ENCODE measurements at regions not wholly inside any gene's neighbourhood (a gene's known extent, or its start where the extent isn't known, plus 50 kb on each side); places are given as distances from the start of the nearest gene placed in this dataset.

GRCh38 chr16:18050234-18050633 lies 286.3 kb downstream of the NPIPA8 start:
- TF ChIP-seq, protein P1, sequence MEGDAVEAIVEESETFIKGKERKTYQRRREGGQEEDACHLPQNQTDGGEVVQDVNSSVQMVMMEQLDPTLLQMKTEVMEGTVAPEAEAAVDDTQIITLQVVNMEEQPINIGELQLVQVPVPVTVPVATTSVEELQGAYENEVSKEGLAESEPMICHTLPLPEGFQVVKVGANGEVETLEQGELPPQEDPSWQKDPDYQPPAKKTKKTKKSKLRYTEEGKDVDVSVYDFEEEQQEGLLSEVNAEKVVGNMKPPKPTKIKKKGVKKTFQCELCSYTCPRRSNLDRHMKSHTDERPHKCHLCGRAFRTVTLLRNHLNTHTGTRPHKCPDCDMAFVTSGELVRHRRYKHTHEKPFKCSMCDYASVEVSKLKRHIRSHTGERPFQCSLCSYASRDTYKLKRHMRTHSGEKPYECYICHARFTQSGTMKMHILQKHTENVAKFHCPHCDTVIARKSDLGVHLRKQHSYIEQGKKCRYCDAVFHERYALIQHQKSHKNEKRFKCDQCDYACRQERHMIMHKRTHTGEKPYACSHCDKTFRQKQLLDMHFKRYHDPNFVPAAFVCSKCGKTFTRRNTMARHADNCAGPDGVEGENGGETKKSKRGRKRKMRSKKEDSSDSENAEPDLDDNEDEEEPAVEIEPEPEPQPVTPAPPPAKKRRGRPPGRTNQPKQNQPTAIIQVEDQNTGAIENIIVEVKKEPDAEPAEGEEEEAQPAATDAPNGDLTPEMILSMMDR (IDR thresholded peaks at IDR 0.05): no peak
- no peak for TF ChIP-seq EP300 (IDR thresholded peaks at IDR 0.05)
- no peak for TF ChIP-seq POLR2A (IDR thresholded peaks at IDR 0.05; ENCODE audit: low read depth)
- TF ChIP-seq POLR2AphosphoS5 (IDR thresholded peaks at IDR 0.05): no peak
